Activated naive CD8-positive, alpha-beta T cell treated with anti-CD3 and anti-CD28 coated beads, Interleukin-2, amount 50 U/mL, for 24 hours (primary cell): ENCODE measurements at regions not wholly inside any gene's neighbourhood (a gene's known extent, or its start where the extent isn't known, plus 50 kb on each side); places are given as distances from the start of the nearest gene placed in this dataset.

Experiments used
- ATAC-seq: fragments of 150-1000 bp; cut with Tn5 transposase; one replicate; pipeline ENCODE4 v1.10.0; 2021
- DNase-seq: peaks from one replicate; pipeline ENCODE4 v3.0.0; 2021
- H3K27ac Mint-ChIP-seq: one replicate; pipeline ENCODE4 v1.8.0; 2021; ENCODE audit warnings: mild to moderate bottlenecking, mixed read lengths
- H3K27me3 Mint-ChIP-seq: one replicate; pipeline ENCODE4 v1.8.0; 2021; ENCODE audit warnings: mixed read lengths
- H3K36me3 Mint-ChIP-seq: one replicate; pipeline ENCODE4 v1.8.0; 2021; ENCODE audit warnings: low read depth, mixed read lengths
- H3K4me1 Mint-ChIP-seq: one replicate; pipeline ENCODE4 v1.8.0; 2021; ENCODE audit warnings: mixed read lengths
- H3K4me3 Mint-ChIP-seq: one replicate; pipeline ENCODE4 v1.8.0; 2021; ENCODE audit warnings: mild to moderate bottlenecking, moderate library complexity, mixed read lengths
- H3K9me3 Mint-ChIP-seq: one replicate; pipeline ENCODE4 v1.8.0; 2021; ENCODE audit warnings: mixed read lengths

DNA sequence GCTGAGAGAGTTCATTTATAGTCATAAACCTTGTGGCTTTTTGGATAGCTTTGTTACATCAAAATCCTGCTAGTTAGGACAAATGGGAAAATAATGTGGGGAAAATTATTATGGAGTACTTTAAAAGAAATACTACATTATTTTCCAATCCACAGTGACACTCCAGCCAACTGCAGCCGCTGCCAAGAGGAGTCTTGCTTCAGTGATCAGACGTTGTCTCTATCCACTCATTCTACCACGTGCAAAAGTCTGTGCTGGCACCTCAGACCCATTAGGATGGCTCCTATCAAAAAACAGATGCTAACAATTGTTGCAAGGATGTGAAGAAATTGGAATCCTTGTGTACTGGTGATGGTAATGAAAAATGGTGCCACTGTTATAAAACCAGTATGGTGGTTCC, 128.6 kb upstream of the IQSEC1 start:
- DNase-seq: no peak
- no peaks in the 10 kb centered on the region for H3K36me3 Mint-ChIP-seq

DNA sequence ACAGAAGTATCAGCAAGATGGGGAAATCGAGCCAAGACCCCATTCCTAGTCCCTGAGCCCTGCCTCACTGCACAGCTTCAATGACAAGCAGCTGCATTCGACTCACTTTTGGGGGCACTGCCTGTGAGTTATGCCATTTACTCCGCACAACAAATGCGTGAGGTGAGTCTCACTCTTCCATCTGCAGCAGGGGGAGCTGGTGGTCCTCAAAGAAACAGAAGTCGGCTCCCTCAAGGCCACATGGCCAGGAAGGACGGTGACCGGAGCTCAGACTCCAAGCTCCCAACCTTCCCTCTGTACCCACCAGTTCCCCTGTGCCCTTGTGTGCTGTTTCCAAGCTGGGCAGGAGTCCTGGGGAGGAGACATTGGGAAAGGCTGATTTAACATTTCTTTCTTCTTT, 127.7 kb upstream of the IQSEC1 start:
- no peaks in the 10 kb centered on the region for H3K9me3 Mint-ChIP-seq
- H3K4me3 Mint-ChIP-seq: no peak overlapping the region
- peaks cover 6% of the 10 kb centered on the region for H3K4me1 Mint-ChIP-seq
- ATAC-seq (no peak), DNase-seq (no peak)
- H3K36me3 Mint-ChIP-seq: no peaks in the 10 kb centered on the region
- no peak overlapping the region for H3K27ac Mint-ChIP-seq
- peaks cover 36% of the 10 kb centered on the region for H3K27me3 Mint-ChIP-seq

More for the DNA sequence above, 128.6 kb upstream of the IQSEC1 start:
- no peak overlapping the region for H3K4me3 Mint-ChIP-seq
- H3K4me1 Mint-ChIP-seq: peaks cover 3% of the 10 kb centered on the region
- no peaks in the 10 kb centered on the region for H3K9me3 Mint-ChIP-seq
- H3K27me3 Mint-ChIP-seq: peaks cover 42% of the 10 kb centered on the region
- ATAC-seq: no peak
- H3K27ac Mint-ChIP-seq: no peak overlapping the region

DNA sequence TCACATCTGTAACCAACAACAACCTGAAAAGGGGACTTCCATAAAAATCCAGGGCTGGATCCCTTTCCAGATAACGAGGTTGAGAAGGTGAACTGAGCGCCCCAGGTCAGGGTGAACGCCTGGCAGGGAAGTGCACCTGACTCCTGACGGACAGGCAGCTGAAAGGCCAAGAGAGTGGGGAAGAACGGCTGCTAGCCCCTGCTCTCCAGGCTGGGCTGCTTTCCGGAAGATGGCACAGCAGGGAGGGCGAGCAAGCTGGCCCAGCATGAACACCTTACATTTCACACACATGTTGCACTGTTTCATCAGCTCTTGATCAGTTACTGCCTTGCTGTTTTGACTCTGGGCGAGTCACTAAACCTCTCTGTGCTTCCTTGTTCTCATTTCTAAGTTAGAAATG, 127.2 kb upstream of the IQSEC1 start:
- Mint-ChIP-seq H3K9me3 (no peaks in the 10 kb centered on the region), H3K4me3 (no peak overlapping the region), H3K4me1 (peaks cover 7% of the 10 kb centered on the region), H3K36me3 (no peaks in the 10 kb centered on the region), H3K27ac (no peak overlapping the region), H3K27me3 (peaks cover 31% of the 10 kb centered on the region)
- DNase-seq (no peak), ATAC-seq (no peak)

DNA sequence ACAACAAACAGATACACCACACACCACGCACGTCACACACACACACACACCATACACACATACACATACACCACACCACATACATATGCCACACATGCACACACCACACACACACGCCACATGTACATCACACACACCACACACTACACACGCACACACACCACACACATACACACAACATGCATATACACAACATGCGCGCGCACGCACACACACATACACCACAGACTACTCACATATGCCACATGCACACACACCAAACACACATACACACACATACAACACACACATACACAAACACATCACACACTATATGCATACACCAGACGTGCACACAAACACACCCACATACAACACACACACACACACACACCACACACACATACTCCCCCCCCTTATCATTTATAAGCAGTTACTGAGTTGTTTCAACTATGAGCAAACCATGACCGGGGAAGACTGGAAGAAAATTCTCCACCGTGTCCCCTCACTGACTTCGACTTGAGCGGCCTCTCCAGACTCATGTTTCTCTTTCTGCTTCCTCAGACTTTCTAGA, 126.7 kb upstream of the IQSEC1 start:
- Mint-ChIP-seq H3K9me3 (no peaks in the 10 kb centered on the region), H3K36me3 (no peaks in the 10 kb centered on the region), H3K27ac (no peak overlapping the region), H3K27me3 (peaks cover 26% of the 10 kb centered on the region), H3K4me3 (no peak overlapping the region), H3K4me1 (peaks cover 7% of the 10 kb centered on the region)
- DNase-seq: no peak
- no peak for ATAC-seq

DNA sequence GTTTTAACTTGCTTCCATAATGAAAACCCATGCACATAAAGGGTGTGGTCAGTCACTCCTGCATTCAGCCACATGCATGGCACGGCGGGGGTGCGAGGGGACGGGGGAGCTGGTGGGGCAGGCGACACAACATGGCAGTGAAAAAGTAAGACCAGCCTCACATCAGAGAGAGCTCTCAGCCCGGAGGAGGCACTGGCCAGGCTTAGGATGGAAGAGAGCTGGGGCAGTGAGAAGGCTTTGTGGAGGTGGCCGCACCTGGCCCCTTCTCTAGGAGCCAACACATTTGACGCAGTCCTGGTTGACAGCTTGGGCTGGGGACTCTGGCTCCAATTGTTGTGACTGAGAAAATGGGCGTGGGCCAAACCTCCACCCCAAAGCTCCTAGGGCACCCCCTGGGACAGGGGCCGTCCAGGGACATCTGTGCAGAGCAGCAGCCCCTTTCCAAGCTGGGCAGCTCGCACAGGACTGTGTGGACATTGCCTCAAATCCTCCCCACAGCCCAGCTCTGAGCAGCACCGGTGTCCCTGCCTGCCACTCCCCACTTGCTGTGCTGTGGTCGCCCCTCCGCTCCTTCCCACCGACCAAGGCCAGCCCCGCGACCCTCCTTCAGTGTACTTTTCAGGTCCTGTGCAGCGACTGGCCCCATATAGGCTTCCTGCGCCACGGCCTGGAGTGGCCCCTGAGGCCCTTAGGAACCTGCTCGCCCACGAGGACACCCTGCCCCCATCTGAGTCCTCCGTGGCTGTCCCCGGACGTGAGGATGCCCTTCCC, 126.0 kb upstream of the IQSEC1 start:
- H3K4me1 Mint-ChIP-seq: peaks cover 5% of the 10 kb centered on the region
- no peaks in the 10 kb centered on the region for H3K9me3 Mint-ChIP-seq
- H3K4me3 Mint-ChIP-seq: no peak overlapping the region
- H3K27me3 Mint-ChIP-seq: peaks cover 21% of the 10 kb centered on the region
- H3K36me3 Mint-ChIP-seq: no peaks in the 10 kb centered on the region
- DNase-seq (no peak), ATAC-seq (no peak)
- no peak overlapping the region for H3K27ac Mint-ChIP-seq

DNA sequence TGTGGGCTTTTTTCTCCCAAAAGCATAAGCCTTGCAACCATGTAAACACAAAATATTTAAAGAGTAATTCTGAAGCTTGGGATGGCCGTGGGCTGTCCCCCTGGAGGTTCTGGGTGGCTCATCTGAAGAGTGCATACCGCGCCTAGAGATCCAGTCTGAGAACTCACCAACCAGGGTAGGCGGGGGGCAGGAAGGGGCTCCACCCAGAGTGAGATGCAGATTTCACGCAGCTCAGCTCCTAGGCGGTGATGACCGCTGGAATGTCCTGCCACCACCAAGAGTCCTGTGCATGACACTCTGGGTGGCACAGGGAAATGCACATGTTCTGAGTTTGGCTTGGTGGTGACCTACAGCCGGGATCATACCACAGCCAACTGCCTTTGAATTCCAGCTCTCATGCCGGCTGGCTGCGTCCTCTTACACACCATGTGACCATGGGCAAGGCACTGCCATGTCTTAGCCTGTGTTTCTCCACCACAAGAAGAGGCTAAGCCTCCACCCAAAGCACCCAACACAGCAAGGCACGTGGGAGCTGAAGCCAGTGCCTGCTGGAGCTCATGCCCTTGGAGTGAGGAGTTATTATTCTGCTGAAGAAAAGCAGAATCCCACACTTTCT, 125.1 kb upstream of the IQSEC1 start:
- ATAC-seq (no peak), DNase-seq (no peak)
- peaks cover 3% of the 10 kb centered on the region for H3K4me1 Mint-ChIP-seq
- peaks cover 16% of the 10 kb centered on the region for H3K27me3 Mint-ChIP-seq
- no peak overlapping the region for H3K27ac Mint-ChIP-seq
- H3K36me3 Mint-ChIP-seq: no peaks in the 10 kb centered on the region
- no peak overlapping the region for H3K4me3 Mint-ChIP-seq
- no peaks in the 10 kb centered on the region for H3K9me3 Mint-ChIP-seq

DNA sequence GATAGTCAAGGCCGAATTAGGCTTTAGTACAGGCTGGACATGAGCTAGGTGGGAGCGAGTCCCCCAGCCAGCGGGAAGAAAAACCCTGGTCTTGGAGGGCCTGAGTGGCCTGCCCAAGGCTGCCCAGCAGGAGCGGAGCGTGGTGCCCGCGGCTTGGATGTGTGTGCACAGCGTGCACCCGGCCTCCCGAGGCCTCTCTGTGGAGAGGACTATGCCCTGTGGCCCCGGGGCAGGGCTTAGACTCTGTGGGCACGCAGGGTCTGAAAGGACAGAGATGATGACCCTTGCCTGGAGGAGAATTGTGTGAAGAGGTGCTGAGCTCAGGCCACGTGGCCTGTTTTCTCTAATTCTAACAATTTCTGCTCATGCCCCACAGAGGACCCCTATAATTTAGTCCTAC, 124.6 kb upstream of the IQSEC1 start:
- no peak for DNase-seq
- ATAC-seq: no peak
- Mint-ChIP-seq H3K27me3 (peaks cover 11% of the 10 kb centered on the region), H3K36me3 (no peaks in the 10 kb centered on the region), H3K4me3 (no peak overlapping the region), H3K27ac (no peak overlapping the region), H3K9me3 (no peaks in the 10 kb centered on the region), H3K4me1 (peaks cover 3% of the 10 kb centered on the region)

DNA sequence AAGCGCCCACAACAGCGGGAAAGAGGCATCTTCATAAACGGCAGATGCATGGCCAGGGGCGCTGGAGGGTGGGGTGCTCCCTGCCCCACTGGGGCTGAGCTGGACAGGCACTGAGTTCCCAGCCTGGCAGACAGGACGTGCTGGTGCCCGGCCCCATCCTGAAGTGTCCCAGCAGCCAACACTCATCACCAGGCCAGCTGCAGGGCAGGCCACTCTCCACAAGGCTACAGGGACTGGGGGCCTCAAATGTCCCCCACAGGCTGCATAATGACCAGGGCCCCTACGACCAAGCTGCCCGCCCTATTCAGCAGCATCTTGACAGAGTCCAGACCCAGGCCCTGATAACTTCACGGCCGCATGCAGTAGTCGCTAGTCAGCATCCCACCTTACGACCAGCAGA, 124.1 kb upstream of the IQSEC1 start:
- DNase-seq: no peak
- Mint-ChIP-seq H3K9me3 (no peaks in the 10 kb centered on the region), H3K36me3 (no peaks in the 10 kb centered on the region), H3K27ac (no peak overlapping the region), H3K4me3 (no peak overlapping the region), H3K27me3 (peaks cover 8% of the 10 kb centered on the region), H3K4me1 (peaks cover 3% of the 10 kb centered on the region)
- ATAC-seq: no peak

DNA sequence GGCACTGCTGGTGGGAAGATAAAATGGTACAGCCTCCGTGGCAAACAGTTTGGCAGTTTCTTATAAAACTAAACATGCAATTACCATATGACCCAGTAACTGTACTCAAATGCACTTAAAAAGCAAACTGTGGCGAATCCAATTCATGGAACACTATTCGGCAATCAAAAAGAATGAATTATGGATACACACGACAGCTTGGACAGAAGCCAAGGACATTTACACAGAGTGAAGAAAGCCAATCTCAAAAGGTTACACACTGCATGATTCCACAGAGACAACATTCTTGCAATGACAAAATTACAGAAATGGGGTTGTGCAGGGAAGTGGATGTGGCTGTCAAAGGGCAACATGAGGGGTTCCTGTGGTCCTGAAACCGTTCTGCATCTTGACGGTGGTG, 122.1 kb upstream of the IQSEC1 start:
- peaks cover 6% of the 10 kb centered on the region for H3K27me3 Mint-ChIP-seq
- H3K4me1 Mint-ChIP-seq: peaks cover 5% of the 10 kb centered on the region

DNA sequence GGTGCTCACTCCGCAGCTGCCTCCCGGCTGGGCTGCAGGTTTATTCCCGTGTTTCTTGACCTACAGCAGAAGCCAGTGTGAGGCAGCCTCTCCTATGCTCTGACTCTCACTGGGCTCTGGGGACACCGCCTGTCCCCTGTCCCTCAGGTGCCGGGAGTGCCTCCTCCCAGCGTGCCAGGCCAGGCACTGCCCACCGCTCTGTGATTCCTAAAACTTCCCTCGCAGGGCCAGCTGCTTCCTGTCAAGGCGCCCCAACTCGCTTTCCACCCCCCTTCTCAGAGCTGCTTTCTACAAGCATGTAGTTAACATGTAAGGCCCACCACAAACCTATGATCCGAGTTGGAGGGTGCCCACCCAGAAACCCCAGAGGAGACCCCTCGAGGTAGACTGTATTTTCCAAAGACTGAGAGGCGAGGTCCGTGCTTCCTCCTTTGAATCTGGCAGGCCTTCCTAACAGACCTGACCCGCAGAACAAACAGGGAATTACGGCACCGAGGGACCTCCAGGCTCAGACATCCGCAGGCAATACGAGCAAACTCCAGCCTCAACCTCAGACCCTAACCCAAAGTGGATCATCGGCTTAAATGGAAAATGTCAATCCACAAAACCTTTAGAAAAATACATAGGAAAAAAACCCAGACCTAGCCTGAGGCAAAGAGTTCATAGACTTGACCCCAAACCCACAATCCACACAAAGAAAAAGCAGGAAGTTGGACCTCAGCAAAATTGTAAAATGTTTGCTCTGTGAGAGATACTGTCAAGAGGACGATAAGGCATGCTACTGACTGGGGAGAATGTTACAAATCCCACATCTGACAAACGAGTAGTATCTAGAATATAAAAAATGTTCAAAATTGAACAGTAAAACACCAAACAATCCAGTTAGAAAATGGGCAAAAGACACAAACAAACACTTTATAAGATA, 121.3 kb upstream of the IQSEC1 start:
- H3K4me3 Mint-ChIP-seq: no peak overlapping the region
- H3K27me3 Mint-ChIP-seq: peaks cover 1% of the 10 kb centered on the region
- peaks cover 10% of the 10 kb centered on the region for H3K4me1 Mint-ChIP-seq
- H3K27ac Mint-ChIP-seq: no peak overlapping the region
- H3K9me3 Mint-ChIP-seq: no peaks in the 10 kb centered on the region
- no peak for DNase-seq
- no peak for ATAC-seq
- H3K36me3 Mint-ChIP-seq: no peaks in the 10 kb centered on the region

More for the DNA sequence above, 122.1 kb upstream of the IQSEC1 start:
- DNase-seq (no peak), ATAC-seq (no peak)
- Mint-ChIP-seq H3K27ac (no peak overlapping the region), H3K36me3 (no peaks in the 10 kb centered on the region), H3K4me3 (no peak overlapping the region), H3K9me3 (no peaks in the 10 kb centered on the region)

DNA sequence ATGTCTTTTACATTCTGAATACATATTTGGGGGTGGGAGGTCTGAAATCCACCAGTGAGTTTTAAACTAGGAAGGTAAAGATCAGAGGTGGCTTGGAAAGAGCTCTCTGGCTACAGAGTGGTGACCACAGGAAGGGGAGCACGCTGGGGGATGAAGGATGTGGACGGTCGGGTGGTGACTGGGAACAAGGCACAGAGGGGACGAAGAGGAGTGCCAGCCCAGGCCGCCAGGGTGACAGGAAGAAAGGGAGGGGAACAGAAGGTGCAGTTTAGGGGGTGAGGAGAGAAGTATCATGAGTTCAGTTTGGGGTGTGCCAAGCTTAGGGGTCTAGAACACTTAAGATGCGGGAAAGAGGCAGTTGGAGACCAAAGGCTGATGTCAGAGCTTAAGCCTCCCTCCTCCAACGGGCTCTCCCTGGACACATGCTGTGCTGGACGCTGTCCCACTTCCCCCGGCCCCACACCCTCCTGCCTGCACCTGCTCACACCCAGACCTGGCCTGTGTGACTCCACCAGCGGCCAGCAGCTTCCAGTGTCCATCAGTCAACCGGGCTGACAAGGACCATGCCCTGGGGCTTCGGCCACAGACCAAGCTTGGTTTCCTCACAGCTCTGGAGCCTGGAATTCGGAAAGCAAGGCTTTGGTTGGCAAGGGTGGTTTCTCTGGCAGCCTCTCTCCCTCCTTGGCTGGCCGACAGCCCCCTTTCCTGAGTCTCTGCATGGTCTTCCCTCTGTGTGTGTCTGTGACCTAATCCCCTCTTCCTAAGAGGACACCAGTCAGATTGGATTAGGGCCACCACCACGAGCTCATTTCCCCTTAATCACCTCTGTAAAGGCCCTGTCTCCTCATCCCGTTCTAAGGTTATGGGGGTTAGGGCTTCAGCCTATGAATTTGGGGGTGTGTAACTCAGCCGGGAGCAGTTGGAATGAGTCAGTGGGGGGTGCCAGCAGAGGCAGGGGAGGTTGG, 120.4 kb upstream of the IQSEC1 start:
- H3K9me3 Mint-ChIP-seq: no peaks in the 10 kb centered on the region
- no peak overlapping the region for H3K4me3 Mint-ChIP-seq
- H3K36me3 Mint-ChIP-seq: no peaks in the 10 kb centered on the region
- no peak for ATAC-seq
- peaks cover 4% of the 10 kb centered on the region for H3K27me3 Mint-ChIP-seq
- H3K27ac Mint-ChIP-seq: no peak overlapping the region
- H3K4me1 Mint-ChIP-seq: peaks cover 17% of the 10 kb centered on the region
- DNase-seq: no peak

DNA sequence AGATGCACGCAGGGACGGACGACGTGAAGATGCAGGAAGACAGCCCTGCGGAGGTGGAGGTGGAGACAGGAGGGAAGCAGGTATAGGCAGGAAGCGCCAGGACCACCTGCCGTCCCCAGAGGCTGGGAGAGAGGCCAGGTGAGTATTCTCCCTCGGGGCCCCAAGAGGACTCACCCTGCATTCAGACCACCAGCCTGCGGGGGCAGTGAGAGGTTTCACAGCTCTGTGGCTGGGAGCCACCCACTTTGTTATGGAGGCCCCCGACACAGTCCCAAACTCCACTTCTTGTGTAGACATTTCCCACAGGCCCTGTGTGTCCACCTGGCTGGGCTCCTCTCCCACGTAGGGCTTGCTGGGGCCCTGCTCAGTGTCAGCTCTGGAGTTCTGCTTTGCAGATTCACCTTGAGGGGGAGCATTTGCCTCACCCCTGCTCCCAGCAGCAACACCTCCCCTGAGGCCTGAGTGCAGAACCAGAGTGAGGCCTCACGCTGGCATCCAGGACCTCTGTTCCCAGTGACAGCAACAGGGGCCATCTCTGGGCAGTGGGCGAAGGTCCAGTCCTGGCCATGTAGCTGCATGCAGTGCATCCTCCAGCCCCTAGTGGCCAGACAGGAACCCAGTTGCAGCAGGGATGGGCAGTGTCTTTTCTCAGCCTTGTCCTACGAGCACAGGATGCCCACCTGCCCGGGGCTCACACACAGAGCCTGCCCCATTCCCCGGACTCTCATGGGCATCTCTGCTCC, 119.4 kb upstream of the IQSEC1 start:
- DNase-seq: no peak
- H3K27me3 Mint-ChIP-seq: peaks cover 4% of the 10 kb centered on the region
- no peak overlapping the region for H3K4me3 Mint-ChIP-seq
- H3K27ac Mint-ChIP-seq: no peak overlapping the region
- peaks cover 17% of the 10 kb centered on the region for H3K4me1 Mint-ChIP-seq
- ATAC-seq: no peak
- H3K36me3 Mint-ChIP-seq: no peaks in the 10 kb centered on the region
- H3K9me3 Mint-ChIP-seq: peaks cover 4% of the 10 kb centered on the region

DNA sequence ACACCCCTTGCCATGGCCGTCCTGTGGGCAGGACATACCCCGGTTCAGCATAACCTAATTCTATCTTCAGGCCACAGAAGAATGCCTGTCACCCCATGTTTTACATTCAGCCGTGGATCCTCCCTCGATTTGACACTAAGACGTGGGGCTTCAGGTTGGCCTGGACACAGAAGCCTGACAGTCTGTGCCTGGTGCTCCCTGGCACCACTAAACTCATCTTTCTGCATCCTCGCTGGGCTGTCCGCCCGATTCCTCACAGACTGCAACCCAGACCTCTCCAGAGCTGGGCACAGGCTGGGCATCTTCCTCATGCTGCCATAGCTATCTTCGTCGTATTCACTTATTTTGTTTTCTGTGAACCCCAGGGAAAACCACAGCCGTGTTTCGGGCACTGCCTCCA, 117.8 kb upstream of the IQSEC1 start:
- H3K27ac Mint-ChIP-seq: no peak overlapping the region
- no peak overlapping the region for H3K4me3 Mint-ChIP-seq
- peaks cover 4% of the 10 kb centered on the region for H3K27me3 Mint-ChIP-seq
- H3K36me3 Mint-ChIP-seq: no peaks in the 10 kb centered on the region
- peaks cover 7% of the 10 kb centered on the region for H3K9me3 Mint-ChIP-seq
- H3K4me1 Mint-ChIP-seq: peaks cover 15% of the 10 kb centered on the region
- no peak for DNase-seq
- no peak for ATAC-seq
